HG03575 (cell line): ENCODE measurements at regions not wholly inside any gene's neighbourhood (a gene's known extent, or its start where the extent isn't known, plus 50 kb on each side); places are given as distances from the start of the nearest gene placed in this dataset.

Experiments
- ATAC-seq: cut with Tn5 transposase; IDR thresholded peaks from one replicate; pipeline ENCODE4 v1.9.1; 2021; ENCODE audit not compliant: unreplicated experiment, insufficient number of reproducible peaks, low FRiP score; ENCODE audit errors: extremely low read depth

- ATAC-seq: no peak
Measured at GRCh38 chr1:212520299-212520698, 87.6 kb downstream of the NENF start.

- ATAC-seq: no peak
Measured at GRCh38 chr1:212520746-212521145, 87.8 kb upstream of the ATF3 start.

GRCh38 chr1:212525479-212526110, 83.0 kb upstream of the ATF3 start:
- ATAC-seq: no peak

DNA sequence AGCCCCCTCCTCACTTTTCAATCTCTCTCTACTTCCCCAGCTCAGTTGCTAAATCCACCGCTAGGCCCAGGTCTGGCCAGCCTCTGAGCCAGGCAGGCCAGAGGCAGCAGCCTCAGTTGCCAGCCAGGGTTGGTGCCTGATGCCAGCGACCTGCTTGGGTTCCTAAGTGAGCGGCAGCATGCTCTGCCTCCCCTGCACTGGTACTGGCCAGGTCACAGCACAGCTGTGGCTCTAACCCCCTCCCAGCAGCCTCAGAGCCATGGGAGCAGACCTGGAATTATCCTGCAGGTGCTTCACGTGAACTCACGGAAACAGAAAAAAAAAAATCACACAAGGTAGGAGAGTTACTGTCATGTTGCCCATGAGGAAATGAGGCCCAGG, 82.5 kb upstream of the ATF3 start:
- no peak for ATAC-seq

GRCh38 chr1:212528501-212528900, 80.1 kb upstream of the ATF3 start:
- no peak for ATAC-seq

DNA sequence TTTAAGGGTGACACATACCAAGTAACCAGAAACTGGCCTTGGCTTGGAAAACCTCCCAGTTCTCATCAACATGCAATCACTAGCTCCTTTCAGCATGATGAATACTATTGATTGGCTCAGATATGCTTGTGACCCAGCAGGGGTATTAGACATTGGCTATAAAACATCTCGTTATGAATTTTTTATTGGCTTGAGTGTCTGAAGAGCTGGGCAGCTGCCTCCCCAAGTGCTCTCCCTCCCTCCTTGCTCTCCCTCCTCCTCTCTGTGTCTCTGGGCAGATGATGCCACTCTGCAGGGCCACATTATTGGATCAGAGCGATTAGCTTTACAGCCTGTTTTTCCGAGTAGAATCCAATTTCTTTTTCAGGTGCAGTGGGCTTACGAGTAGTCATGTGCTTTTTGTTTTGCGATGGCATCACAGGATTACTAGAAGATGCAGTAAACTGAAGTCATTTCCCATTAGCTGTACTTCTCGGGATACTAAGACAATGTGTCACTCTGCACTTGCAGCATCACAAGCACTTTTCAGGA, 79.3 kb upstream of the ATF3 start:
- ATAC-seq: no peak

- ATAC-seq: no peak
Measured at GRCh38 chr1:212531267-212531666, 77.3 kb upstream of the ATF3 start.

- ATAC-seq: no peak
Measured at GRCh38 chr1:212531796-212532195, 76.8 kb upstream of the ATF3 start.

- ATAC-seq: no peak
Measured at GRCh38 chr1:212532469-212533147, 76.0 kb upstream of the ATF3 start.

GRCh38 chr1:212533148-212533517, 75.4 kb upstream of the ATF3 start:
- ATAC-seq: no peak

GRCh38 chr1:212536586-212536985, 72.0 kb upstream of the ATF3 start:
- ATAC-seq: no peak

DNA sequence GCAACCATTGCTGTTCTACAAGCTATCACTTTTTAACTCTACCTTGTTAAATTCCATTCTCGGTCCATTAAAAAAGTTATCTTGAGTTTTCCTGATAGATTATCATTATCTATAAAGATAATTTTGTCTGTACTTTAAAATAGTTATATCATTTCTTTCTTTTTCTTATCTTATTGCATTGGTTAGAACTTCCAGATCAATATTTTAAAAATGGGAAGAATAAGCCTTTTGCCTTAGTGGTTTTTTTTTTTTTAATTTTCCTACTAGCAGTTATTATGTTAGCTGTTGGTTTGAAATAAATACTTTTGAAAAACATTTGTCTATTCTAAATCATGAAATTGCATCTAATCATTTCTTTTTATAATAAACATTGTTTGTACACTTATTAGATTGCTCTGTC, 71.0 kb upstream of the ATF3 start:
- no peak for ATAC-seq

DNA sequence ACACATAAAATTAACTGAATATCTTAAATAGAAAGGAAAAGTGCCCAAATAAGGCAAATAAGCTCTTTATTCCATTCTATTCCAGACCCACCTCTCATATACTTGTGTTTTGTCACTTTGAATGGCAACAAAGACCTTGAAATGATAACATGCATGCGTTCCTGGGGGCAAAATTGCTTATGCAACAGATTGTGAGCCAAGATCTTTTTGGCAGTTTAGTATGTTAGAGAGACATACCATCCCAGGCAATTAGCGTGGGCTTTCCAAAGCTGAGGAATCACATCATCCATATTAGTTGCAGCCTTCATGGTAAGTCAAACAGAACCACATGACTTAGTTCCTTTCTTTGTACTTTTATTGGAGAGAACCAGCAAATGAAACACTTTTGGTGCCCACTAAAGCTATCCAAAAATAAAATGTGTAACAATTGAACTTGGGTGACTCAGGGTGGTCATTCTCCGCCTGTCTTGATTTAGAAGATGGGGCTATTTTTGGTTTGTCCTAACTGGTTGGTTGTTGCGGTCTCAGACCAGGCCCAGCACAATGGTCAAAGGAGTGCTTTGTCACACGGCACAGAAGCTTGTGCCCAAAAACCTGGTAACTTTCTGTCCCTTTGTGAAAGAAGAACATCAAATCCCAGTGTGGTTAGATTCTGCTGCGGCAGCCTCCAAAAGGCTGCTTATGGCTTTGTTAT, 68.7 kb upstream of the ATF3 start:
- ATAC-seq: no peak

- ATAC-seq: no peak
Measured at GRCh38 chr1:212542761-212543187, 65.8 kb upstream of the ATF3 start.

GRCh38 chr1:212544110-212544509, 64.5 kb upstream of the ATF3 start:
- ATAC-seq: no peak

GRCh38 chr1:212545941-212546635, 62.5 kb upstream of the ATF3 start:
- no peak for ATAC-seq

- ATAC-seq: no peak
Measured at GRCh38 chr1:212549503-212550017, 59.0 kb upstream of the ATF3 start.

DNA sequence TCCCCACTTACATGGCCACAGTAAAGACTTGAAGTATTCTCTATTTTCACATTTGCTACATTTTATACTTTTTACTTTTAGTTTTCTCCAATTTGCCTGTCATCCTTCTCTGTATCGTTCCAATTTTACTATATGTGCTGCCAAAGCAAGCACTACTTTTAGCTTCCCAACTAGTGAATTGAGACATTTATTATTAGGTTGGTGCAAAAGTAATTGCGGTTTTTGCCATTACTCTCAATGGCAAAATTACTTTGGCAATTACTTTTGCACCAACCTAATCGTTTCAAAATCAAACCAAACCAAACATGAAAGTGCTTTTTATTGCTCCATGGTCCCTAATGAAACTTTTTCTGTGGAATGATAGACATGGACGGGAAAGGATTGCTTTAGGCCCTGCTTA, 56.6 kb upstream of the ATF3 start:
- no peak for ATAC-seq

DNA sequence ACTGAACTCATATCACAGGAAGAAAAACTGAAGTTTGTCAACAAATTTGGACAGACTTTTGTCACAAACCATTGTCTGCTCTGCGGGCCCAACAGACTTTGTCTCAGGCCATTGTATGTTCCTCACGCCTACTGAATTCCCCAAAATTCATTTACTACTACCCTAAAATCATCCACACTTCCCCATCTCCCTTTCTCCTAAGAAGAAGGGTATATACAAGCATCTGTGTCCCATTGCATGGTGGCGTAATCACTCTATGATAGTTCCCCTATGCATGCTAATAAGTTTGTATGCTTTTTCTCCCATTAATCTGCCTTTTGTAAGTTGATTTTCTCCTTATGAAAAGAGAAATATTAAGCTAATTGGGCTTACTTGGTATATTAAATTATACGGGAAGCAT, 54.9 kb upstream of the ATF3 start:
- ATAC-seq: no peak
